AG09309 (cell line): ENCODE measurements at regions not wholly inside any gene's neighbourhood (a gene's known extent, or its start where the extent isn't known, plus 50 kb on each side); places are given as distances from the start of the nearest gene placed in this dataset.

Experiments used
- DNase-seq: peaks from one replicate; pipeline ENCODE4 v3.0.0-alpha.2; 2010; ENCODE audit warnings: low read depth
- H3K4me3 ChIP-seq: 2 replicates; pipeline ENCODE4 v1.5.1; 2011; ENCODE audit warnings: mild to moderate bottlenecking, low read depth, low read length, moderate library complexity; ENCODE audit not compliant: control insufficient read depth
- CTCF ChIP-seq: IDR thresholded peaks from 2 replicates; pipeline ENCODE4 v1.5.1; 2011; ENCODE audit warnings: mild to moderate bottlenecking, low read depth, low read length, inconsistent platforms; ENCODE audit not compliant: insufficient read depth, control insufficient read depth; ENCODE audit errors: missing control alignments

DNA sequence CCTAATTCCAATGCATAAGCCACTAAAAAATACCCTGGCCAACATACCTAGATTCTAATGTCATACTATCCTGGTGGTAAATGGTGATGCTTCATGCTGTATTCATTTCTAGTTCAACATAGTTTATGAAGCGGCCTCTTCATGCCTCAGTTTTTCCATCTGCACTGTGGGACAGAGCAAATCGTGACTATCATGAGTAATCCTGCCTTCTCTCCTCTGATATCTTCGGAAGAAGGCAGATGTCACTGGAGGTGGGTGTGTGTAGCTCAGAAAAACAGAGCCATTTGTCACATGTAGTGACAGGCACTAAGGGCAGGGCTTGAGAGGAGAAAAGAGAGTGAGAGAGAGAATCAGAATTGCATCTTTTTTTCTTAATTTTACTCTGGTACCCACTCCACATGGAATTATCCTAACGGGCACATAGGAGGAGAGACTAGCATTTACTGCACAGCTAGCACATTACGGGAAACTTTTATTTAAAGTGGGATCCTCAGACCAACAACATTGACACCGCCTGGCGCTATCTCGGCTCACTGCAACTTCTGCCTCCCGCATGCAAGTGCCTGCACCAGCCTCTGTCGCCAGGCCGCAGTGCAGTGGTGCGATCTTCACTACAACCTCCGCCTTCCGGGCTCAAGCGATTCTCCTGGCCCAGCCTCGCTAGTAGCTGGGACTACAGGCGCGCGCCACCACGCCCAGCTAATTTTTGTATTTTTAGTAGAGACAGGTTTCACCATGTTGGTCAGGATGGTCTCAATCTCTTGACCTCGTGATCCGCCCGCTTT lies 78.4 kb upstream of the KCNA3 start:
- DNase-seq = no peak
- H3K4me3 ChIP-seq = no peak overlapping the region
- no peak for TF ChIP-seq CTCF

- H3K4me3 ChIP-seq = no peak overlapping the region
- DNase-seq = no peak
- no peak for TF ChIP-seq CTCF
Measured at GRCh38 chr1:110750562-110750961, 75.8 kb upstream of the KCNA3 start.

- no peak overlapping the region for H3K4me3 ChIP-seq
- no peak for TF ChIP-seq CTCF
- DNase-seq = no peak
Measured at GRCh38 chr1:110749960-110750359, 75.2 kb upstream of the KCNA3 start.

DNA sequence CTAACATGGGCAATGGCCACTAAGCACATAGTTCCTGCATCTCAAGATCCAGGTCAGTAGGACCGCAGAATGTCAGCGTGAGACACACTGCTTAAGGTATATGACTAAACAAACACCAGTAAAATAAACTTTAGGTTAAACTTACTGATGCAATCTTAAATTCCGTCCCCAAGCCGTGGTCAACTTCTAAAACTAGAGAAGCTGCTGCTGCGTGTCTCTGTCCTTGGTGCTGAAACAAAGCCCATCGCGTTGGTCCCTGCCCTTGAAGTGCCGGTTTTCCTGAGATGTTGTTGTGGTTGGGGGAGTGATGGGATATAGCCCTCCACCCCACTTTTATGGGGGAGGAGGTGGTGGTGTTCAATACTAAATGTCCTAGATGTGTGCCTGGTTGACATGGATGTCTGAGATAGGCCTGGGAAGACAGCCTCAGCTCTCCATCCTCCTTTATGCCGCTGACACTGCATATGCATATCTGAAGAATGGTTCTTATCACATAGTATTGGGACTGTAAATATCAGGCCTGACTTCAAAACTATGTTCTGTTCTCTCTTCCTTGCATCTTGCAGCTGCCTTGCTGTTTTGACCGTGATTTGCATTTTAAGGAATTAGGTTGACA lies 72.0 kb upstream of the KCNA3 start:
- no peak for TF ChIP-seq CTCF
- no peak overlapping the region for H3K4me3 ChIP-seq
- no peak for DNase-seq

DNA sequence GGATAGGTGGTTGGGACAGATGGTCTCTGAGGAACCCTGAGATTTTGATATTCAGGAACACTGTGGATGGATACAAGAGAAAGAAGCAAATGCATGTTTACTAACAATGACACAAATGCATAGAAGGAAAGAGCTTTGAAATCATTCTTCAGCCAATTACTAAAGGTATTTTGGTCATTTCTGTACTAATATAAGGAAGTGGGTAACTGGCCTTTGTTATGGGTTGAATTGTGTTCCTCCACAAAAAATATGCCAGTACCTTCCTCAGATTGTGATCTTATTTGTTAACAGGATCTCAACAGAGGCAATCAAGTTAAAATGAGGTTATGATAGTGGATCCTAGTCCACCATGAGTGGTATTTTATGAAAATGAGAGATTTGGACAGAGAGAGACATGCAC lies 68.7 kb upstream of the KCNA3 start:
- no peak overlapping the region for H3K4me3 ChIP-seq
- no peak for TF ChIP-seq CTCF
- DNase-seq = no peak

GRCh38 chr1:110736900-110737605 lies 62.3 kb upstream of the KCNA3 start:
- DNase-seq = no peak
- TF ChIP-seq CTCF = no peak
- H3K4me3 ChIP-seq = no peak overlapping the region
